Neutrophil (primary cell): ENCODE measurements at regions not wholly inside any gene's neighbourhood (a gene's known extent, or its start where the extent isn't known, plus 50 kb on each side); places are given as distances from the start of the nearest gene placed in this dataset.

ENCODE experiments used
- H3K27ac ChIP-seq: fragments of 200-600 bp; sonication (generic); 2 replicates; pipeline ENCODE4 v1.5.1; 2016; ENCODE audit warnings: mild to moderate bottlenecking, moderate library complexity
- H3K27me3 ChIP-seq: fragments of 200-600 bp; sonication (generic); 2 replicates; pipeline ENCODE4 v1.6.0; 2016; ENCODE audit warnings: mild to moderate bottlenecking
- H3K36me3 ChIP-seq: fragments of 200-600 bp; sonication (generic); 2 replicates; pipeline ENCODE4 v1.5.1; 2017
- H3K4me1 ChIP-seq, 2 experiments: fragments of 200-600 bp in 1 of 2; sonication (generic) in 1 of 2; 1 replicate in 1 of 2; 2 replicates in 1 of 2; pipeline versions ENCODE4 v1.5.1 to v1.6.1; 2013 to 2016; ENCODE audit warnings: low read depth in 1 of 2, low read length in 1 of 2, mild to moderate bottlenecking in 1 of 2, moderate library complexity in 1 of 2; ENCODE audit not compliant: control insufficient read depth in 1 of 2, insufficient read depth in 1 of 2
- H3K4me3 ChIP-seq, 2 experiments: fragments of 200-600 bp in 1 of 2; sonication (generic) in 1 of 2; 1 replicate in 1 of 2; 2 replicates in 1 of 2; pipeline ENCODE4 v1.5.1; 2013 to 2016; ENCODE audit warnings: low read depth in 1 of 2, low read length in 1 of 2, mild to moderate bottlenecking in 1 of 2, moderate library complexity in 1 of 2
- H3K9me3 ChIP-seq: fragments of 200-600 bp; sonication (generic); 2 replicates; pipeline ENCODE4 v1.5.1; 2016
- TF ChIP-seq, protein P1 (sequence below): fragments of 200-600 bp; sonication (generic); IDR thresholded peaks from 2 replicates; pipeline ENCODE4 v1.5.1; 2016; ENCODE audit warnings: antibody characterized with exemption

DNA sequence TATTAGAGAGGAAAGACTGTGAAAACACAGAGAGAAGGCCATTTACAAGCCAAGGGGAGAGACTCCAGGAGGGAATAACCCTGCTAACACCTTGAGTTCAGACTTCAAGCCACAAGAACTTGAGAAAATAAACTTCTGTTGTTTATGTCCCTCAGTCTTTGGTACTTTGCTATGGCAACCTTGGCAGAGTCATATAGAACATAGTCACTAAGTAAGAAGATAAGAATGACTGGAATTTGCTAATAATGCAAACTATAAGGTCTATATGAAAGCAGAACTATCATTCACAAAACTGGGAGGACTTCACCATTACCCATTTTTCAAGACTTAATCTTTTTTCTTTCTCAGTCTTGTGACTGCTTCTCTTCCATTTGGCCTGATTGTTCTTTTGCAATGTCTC lies 767.3 kb upstream of the ADAMTS5 start:
- H3K36me3 ChIP-seq, result no peaks in the 10 kb centered on the region
- H3K4me3 ChIP-seq, result no peak overlapping the region
- no peaks in the 10 kb centered on the region for H3K9me3 ChIP-seq
- no peak overlapping the region for H3K27ac ChIP-seq
- no peaks in the 10 kb centered on the region for H3K27me3 ChIP-seq
- TF ChIP-seq, protein P1, sequence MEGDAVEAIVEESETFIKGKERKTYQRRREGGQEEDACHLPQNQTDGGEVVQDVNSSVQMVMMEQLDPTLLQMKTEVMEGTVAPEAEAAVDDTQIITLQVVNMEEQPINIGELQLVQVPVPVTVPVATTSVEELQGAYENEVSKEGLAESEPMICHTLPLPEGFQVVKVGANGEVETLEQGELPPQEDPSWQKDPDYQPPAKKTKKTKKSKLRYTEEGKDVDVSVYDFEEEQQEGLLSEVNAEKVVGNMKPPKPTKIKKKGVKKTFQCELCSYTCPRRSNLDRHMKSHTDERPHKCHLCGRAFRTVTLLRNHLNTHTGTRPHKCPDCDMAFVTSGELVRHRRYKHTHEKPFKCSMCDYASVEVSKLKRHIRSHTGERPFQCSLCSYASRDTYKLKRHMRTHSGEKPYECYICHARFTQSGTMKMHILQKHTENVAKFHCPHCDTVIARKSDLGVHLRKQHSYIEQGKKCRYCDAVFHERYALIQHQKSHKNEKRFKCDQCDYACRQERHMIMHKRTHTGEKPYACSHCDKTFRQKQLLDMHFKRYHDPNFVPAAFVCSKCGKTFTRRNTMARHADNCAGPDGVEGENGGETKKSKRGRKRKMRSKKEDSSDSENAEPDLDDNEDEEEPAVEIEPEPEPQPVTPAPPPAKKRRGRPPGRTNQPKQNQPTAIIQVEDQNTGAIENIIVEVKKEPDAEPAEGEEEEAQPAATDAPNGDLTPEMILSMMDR, result no peak
- no peaks in the 10 kb centered on the region for H3K4me1 ChIP-seq

- H3K27me3 ChIP-seq, result no peaks in the 10 kb centered on the region
- TF ChIP-seq, protein P1, result no peak
- no peak overlapping the region for H3K27ac ChIP-seq
- no peaks in the 10 kb centered on the region for H3K36me3 ChIP-seq
- no peak overlapping the region for H3K4me3 ChIP-seq
- H3K4me1 ChIP-seq, result no peaks in the 10 kb centered on the region
- no peaks in the 10 kb centered on the region for H3K9me3 ChIP-seq
Observed at GRCh38 chr21:27725916-27726315, 759.0 kb upstream of the ADAMTS5 start.

- Histone ChIP-seq H3K9me3 (no peaks in the 10 kb centered on the region), H3K4me3 (no peak overlapping the region), H3K4me1 (no peaks in the 10 kb centered on the region), H3K27me3 (no peaks in the 10 kb centered on the region), H3K36me3 (no peaks in the 10 kb centered on the region), H3K27ac (no peak overlapping the region)
- TF ChIP-seq, protein P1, result no peak
Observed at GRCh38 chr21:27722095-27722494, 755.2 kb upstream of the ADAMTS5 start.

DNA sequence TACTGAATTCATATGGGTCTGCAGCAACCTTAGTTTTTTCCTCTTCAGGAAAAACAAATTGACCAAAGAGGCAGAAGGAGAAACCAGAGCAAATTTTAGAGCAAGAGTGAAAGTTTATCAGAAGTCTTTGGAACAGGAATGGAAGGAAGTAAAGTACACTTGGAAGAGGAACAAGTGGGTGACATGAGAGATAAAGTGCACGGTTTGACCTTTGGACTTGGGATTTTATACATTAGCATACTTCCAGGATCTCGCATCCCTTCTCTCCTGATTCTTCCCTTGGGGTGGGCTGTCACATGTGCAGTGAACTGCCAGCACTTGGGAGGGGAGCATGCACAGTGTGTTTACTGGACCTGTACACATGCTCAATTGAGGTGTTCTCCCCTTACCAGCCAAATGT lies 754.8 kb upstream of the ADAMTS5 start:
- Histone ChIP-seq H3K36me3 (no peaks in the 10 kb centered on the region), H3K9me3 (no peaks in the 10 kb centered on the region), H3K27ac (no peak overlapping the region), H3K27me3 (no peaks in the 10 kb centered on the region), H3K4me1 (no peaks in the 10 kb centered on the region), H3K4me3 (no peak overlapping the region)
- TF ChIP-seq, protein P1, result no peak

- H3K4me3 ChIP-seq, result no peak overlapping the region
- TF ChIP-seq, protein P1, result no peak
- H3K27me3 ChIP-seq, result no peaks in the 10 kb centered on the region
- H3K9me3 ChIP-seq, result no peaks in the 10 kb centered on the region
- H3K27ac ChIP-seq, result no peak overlapping the region
- H3K4me1 ChIP-seq, result no peaks in the 10 kb centered on the region
- H3K36me3 ChIP-seq, result no peaks in the 10 kb centered on the region
Observed at GRCh38 chr21:27719226-27719625, 752.3 kb upstream of the ADAMTS5 start.

GRCh38 chr21:27715131-27715530 lies 748.2 kb upstream of the ADAMTS5 start:
- Histone ChIP-seq H3K4me3 (no peak overlapping the region), H3K36me3 (no peaks in the 10 kb centered on the region), H3K27me3 (no peaks in the 10 kb centered on the region), H3K27ac (no peak overlapping the region), H3K9me3 (no peaks in the 10 kb centered on the region), H3K4me1 (no peaks in the 10 kb centered on the region)
- TF ChIP-seq, protein P1, result no peak
